ENCODE measurements at regions not wholly inside any gene's neighbourhood (a gene's known extent, or its start where the extent isn't known, plus 50 kb on each side); places are given as distances from the start of the nearest gene placed in this dataset.

GRCh38 chr7:28291559-28291958 lies 111.0 kb upstream of the JAZF1 start:
- no peak overlapping the region for H3K4me3 Mint-ChIP-seq (ENCODE audit: unreplicated experiment)
- no peaks in the 10 kb centered on the region for H3K4me1 Mint-ChIP-seq (ENCODE audit: low read depth, unreplicated experiment)
- Histone ChIP-seq H3K4me3 (ENCODE audit: low read depth, low read length) (no peak overlapping the region), H3K4me1 (no peaks in the 10 kb centered on the region), H3K27me3 (replicated peaks; ENCODE audit: control insufficient read depth, insufficient read depth, low read length) (no peaks in the 10 kb centered on the region), H3K9me3 (no peaks in the 10 kb centered on the region), H3K36me3 (ENCODE audit: control insufficient read depth, insufficient read depth, low read length) (no peaks in the 10 kb centered on the region)
- ChIA-PET CTCF (interaction anchor here (1.5 kb wide), 1 partner anchor 229 kb away, joined by 5 read pairs; no protein-coding TSS in a partner anchor), POLR2A (no interaction called here)
- no peaks in the 10 kb centered on the region for H3K36me3 Mint-ChIP-seq (ENCODE audit: insufficient read depth, unreplicated experiment)
- intact Hi-C loops (cut with micrococcal nuclease; ENCODE audit: unreplicated experiment), result no loop called here
- H3K9me3 Mint-ChIP-seq (ENCODE audit: unreplicated experiment), result no peaks in the 10 kb centered on the region
- H3K27ac Mint-ChIP-seq (ENCODE audit: unreplicated experiment), result no peak overlapping the region
- no TSS peak for BruUV-seq (replicated peaks)
- DNase-seq, result no peak
- TF ChIP-seq CTCF (IDR thresholded peaks at IDR 0.05; ENCODE audit: insufficient read depth in 1 of 2, low read depth in 1 of 2, low read length in 1 of 2, severe bottlenecking in 1 of 2, unreplicated experiment in 1 of 2), result no peak
- peaks cover 2% of the 10 kb centered on the region for H3K27me3 Mint-ChIP-seq (ENCODE audit: insufficient read depth, unreplicated experiment)

GRCh38 chr7:28292834-28293526 lies 112.4 kb upstream of the JAZF1 start:
- intact Hi-C loops (cut with micrococcal nuclease; ENCODE audit: unreplicated experiment), result no loop called here
- Mint-ChIP-seq H3K9me3 (ENCODE audit: unreplicated experiment) (no peaks in the 10 kb centered on the region), H3K4me3 (ENCODE audit: unreplicated experiment) (no peak overlapping the region), H3K27ac (ENCODE audit: unreplicated experiment) (no peak overlapping the region), H3K36me3 (ENCODE audit: insufficient read depth, unreplicated experiment) (no peaks in the 10 kb centered on the region), H3K27me3 (ENCODE audit: insufficient read depth, unreplicated experiment) (peaks cover 3% of the 10 kb centered on the region), H3K4me1 (ENCODE audit: low read depth, unreplicated experiment) (no peaks in the 10 kb centered on the region)
- DNase-seq, result no peak
- CTCF ChIA-PET, result no interaction called here
- H3K4me1 ChIP-seq, result no peaks in the 10 kb centered on the region
- no peaks in the 10 kb centered on the region for H3K9me3 ChIP-seq
- no peaks in the 10 kb centered on the region for H3K36me3 ChIP-seq (ENCODE audit: control insufficient read depth, insufficient read depth, low read length)
- TF ChIP-seq CTCF (IDR thresholded peaks at IDR 0.05; ENCODE audit: insufficient read depth in 1 of 2, low read depth in 1 of 2, low read length in 1 of 2, severe bottlenecking in 1 of 2, unreplicated experiment in 1 of 2), result no peak
- POLR2A ChIA-PET, result no interaction called here
- BruUV-seq (replicated peaks), result no TSS peak
- no peak overlapping the region for H3K4me3 ChIP-seq (ENCODE audit: low read depth, low read length)
- no peaks in the 10 kb centered on the region for H3K27me3 ChIP-seq (replicated peaks; ENCODE audit: control insufficient read depth, insufficient read depth, low read length)

GRCh38 chr7:28293527-28293835 lies 112.9 kb upstream of the JAZF1 start:
- BruUV-seq (replicated peaks), result no TSS peak
- no peak for DNase-seq
- Mint-ChIP-seq H3K36me3 (ENCODE audit: insufficient read depth, unreplicated experiment) (no peaks in the 10 kb centered on the region), H3K4me3 (ENCODE audit: unreplicated experiment) (no peak overlapping the region), H3K27ac (ENCODE audit: unreplicated experiment) (no peak overlapping the region), H3K4me1 (ENCODE audit: low read depth, unreplicated experiment) (no peaks in the 10 kb centered on the region), H3K27me3 (ENCODE audit: insufficient read depth, unreplicated experiment) (peaks cover 3% of the 10 kb centered on the region), H3K9me3 (ENCODE audit: unreplicated experiment) (no peaks in the 10 kb centered on the region)
- Histone ChIP-seq H3K4me1 (no peaks in the 10 kb centered on the region), H3K9me3 (no peaks in the 10 kb centered on the region), H3K4me3 (ENCODE audit: low read depth, low read length) (no peak overlapping the region), H3K27me3 (replicated peaks; ENCODE audit: control insufficient read depth, insufficient read depth, low read length) (no peaks in the 10 kb centered on the region), H3K36me3 (ENCODE audit: control insufficient read depth, insufficient read depth, low read length) (no peaks in the 10 kb centered on the region)
- intact Hi-C loops (cut with micrococcal nuclease; ENCODE audit: unreplicated experiment), result no loop called here
- POLR2A ChIA-PET, result no interaction called here
- CTCF ChIA-PET, result no interaction called here
- no peak for TF ChIP-seq CTCF (IDR thresholded peaks at IDR 0.05; ENCODE audit: insufficient read depth in 1 of 2, low read depth in 1 of 2, low read length in 1 of 2, severe bottlenecking in 1 of 2, unreplicated experiment in 1 of 2)
